ENCODE measurements at regions not wholly inside any gene's neighbourhood (a gene's known extent, or its start where the extent isn't known, plus 50 kb on each side); places are given as distances from the start of the nearest gene placed in this dataset.
"Not testable (repeated sequence)": the region's sequence is repeated elsewhere in the genome, so short reads cannot be mapped to it uniquely, and the experiment has no call there.

GRCh38 chr13:108044954-108045353, 170.4 kb downstream of the LIG4 start:
- H3K27me3 ChIP-seq (ENCODE audit: control insufficient read depth, insufficient read depth, low read length) = no peaks in the 10 kb centered on the region
- TF ChIP-seq CTCF (IDR thresholded peaks at IDR 0.05; ENCODE audit: insufficient read depth, low read depth, low read length) = no peak
- no peak for DNase-seq (ENCODE audit: low read depth)
- ChIA-PET CTCF (no interaction called here), POLR2A (no interaction called here)
- H3K36me3 ChIP-seq (ENCODE audit: control insufficient read depth, insufficient read depth, low read length) = no peaks in the 10 kb centered on the region
- no peak overlapping the region for H3K4me3 ChIP-seq (ENCODE audit: low read depth, low read length)

GRCh38 chr13:108042866-108043265, 172.5 kb downstream of the LIG4 start:
- DNase-seq (ENCODE audit: low read depth); H3K36me3 ChIP-seq (ENCODE audit: control insufficient read depth, insufficient read depth, low read length); CTCF ChIA-PET; H3K4me3 ChIP-seq (ENCODE audit: low read depth, low read length); POLR2A ChIA-PET; H3K27me3 ChIP-seq (ENCODE audit: control insufficient read depth, insufficient read depth, low read length): not testable (repeated sequence)

- DNase-seq (ENCODE audit: low read depth) = no peak
- CTCF ChIA-PET = no interaction called here
- POLR2A ChIA-PET = no interaction called here
- TF ChIP-seq CTCF (IDR thresholded peaks at IDR 0.05; ENCODE audit: insufficient read depth, low read depth, low read length) = no peak
- H3K27me3 ChIP-seq (ENCODE audit: control insufficient read depth, insufficient read depth, low read length) = no peaks in the 10 kb centered on the region
- no peak overlapping the region for H3K4me3 ChIP-seq (ENCODE audit: low read depth, low read length)
- no peaks in the 10 kb centered on the region for H3K36me3 ChIP-seq (ENCODE audit: control insufficient read depth, insufficient read depth, low read length)
These were observed 178.0 kb downstream of the LIG4 start for GRCh38 chr13:108037348-108037747.

- POLR2A ChIA-PET = no interaction called here
- no peak for TF ChIP-seq CTCF (IDR thresholded peaks at IDR 0.05; ENCODE audit: insufficient read depth, low read depth, low read length)
- Histone ChIP-seq H3K36me3 (ENCODE audit: control insufficient read depth, insufficient read depth, low read length) (no peaks in the 10 kb centered on the region), H3K4me3 (ENCODE audit: low read depth, low read length) (no peak overlapping the region), H3K27me3 (ENCODE audit: control insufficient read depth, insufficient read depth, low read length) (no peaks in the 10 kb centered on the region)
- CTCF ChIA-PET = no interaction called here
- DNase-seq (ENCODE audit: low read depth) = no peak
These were observed 178.9 kb downstream of the LIG4 start for GRCh38 chr13:108036411-108036932.

GRCh38 chr13:108034909-108035410, 180.4 kb downstream of the LIG4 start:
- DNase-seq (ENCODE audit: low read depth) = no peak
- no peak overlapping the region for H3K4me3 ChIP-seq (ENCODE audit: low read depth, low read length)
- POLR2A ChIA-PET = no interaction called here
- CTCF ChIA-PET = no interaction called here
- no peak for TF ChIP-seq CTCF (IDR thresholded peaks at IDR 0.05; ENCODE audit: insufficient read depth, low read depth, low read length)
- no peaks in the 10 kb centered on the region for H3K27me3 ChIP-seq (ENCODE audit: control insufficient read depth, insufficient read depth, low read length)
- H3K36me3 ChIP-seq (ENCODE audit: control insufficient read depth, insufficient read depth, low read length) = no peaks in the 10 kb centered on the region

Data from BJ (cell line).